Natural killer cell (primary cell): ENCODE measurements at regions not wholly inside any gene's neighbourhood (a gene's known extent, or its start where the extent isn't known, plus 50 kb on each side); places are given as distances from the start of the nearest gene placed in this dataset.

Experiments used
- ATAC-seq, 3 donors: fragments of 150-1000 bp in 2 of 3; fragments of 200-7000 bp in 1 of 3; cut with Tn5 transposase; 1 replicate in 1 of 3; 2 replicates in 2 of 3; pipeline ENCODE4 v1.10.0; 2021; ENCODE audit warnings: mild to moderate bottlenecking in 2 of 3, moderate library complexity in 2 of 3
- DNase-seq, 2 donors: peaks; one replicate each; pipeline versions ENCODE4 v3.0.0 to v3.0.0-alpha.2; 2013 to 2021; ENCODE audit warnings: mixed read lengths in 1 of 2
- H3K27ac ChIP-seq: one replicate; pipeline ENCODE4 v1.5.1; 2013; ENCODE audit warnings: mild to moderate bottlenecking, low read length
- H3K27me3 ChIP-seq: one replicate; pipeline ENCODE4 v1.6.1; 2013; ENCODE audit warnings: low read length; ENCODE audit not compliant: control insufficient read depth, insufficient read depth
- H3K36me3 ChIP-seq: one replicate; pipeline ENCODE4 v1.6.1; 2013; ENCODE audit warnings: low read length; ENCODE audit not compliant: control insufficient read depth, insufficient read depth
- H3K4me1 ChIP-seq: one replicate; pipeline ENCODE4 v1.6.1; 2013; ENCODE audit warnings: low read length; ENCODE audit not compliant: control insufficient read depth, insufficient read depth
- H3K4me3 ChIP-seq: one replicate; pipeline ENCODE4 v1.5.1; 2013; ENCODE audit warnings: low read length
- H3K9me3 ChIP-seq: one replicate; pipeline ENCODE4 v1.6.1; 2013; ENCODE audit warnings: low read length; ENCODE audit not compliant: control insufficient read depth, insufficient read depth
- H3K27ac Mint-ChIP-seq, 2 donors: one replicate each; pipeline ENCODE4 v1.8.0; 2022; ENCODE audit warnings: mild to moderate bottlenecking in 2 of 2, mixed read lengths in 2 of 2, moderate library complexity in 1 of 2
- H3K27me3 Mint-ChIP-seq, 2 donors: one replicate each; pipeline ENCODE4 v1.8.0; 2022; ENCODE audit warnings: low read depth in 2 of 2, mixed read lengths in 2 of 2
- H3K36me3 Mint-ChIP-seq: one replicate; pipeline ENCODE4 v1.8.0; 2022; ENCODE audit warnings: mixed read lengths
- H3K4me1 Mint-ChIP-seq, 2 donors: one replicate each; pipeline ENCODE4 v1.8.0; 2022; ENCODE audit warnings: mixed read lengths in 2 of 2
- H3K4me3 Mint-ChIP-seq: one replicate; pipeline ENCODE4 v1.8.0; 2022; ENCODE audit warnings: mild to moderate bottlenecking, moderate library complexity, mixed read lengths
- H3K9me3 Mint-ChIP-seq, 2 donors: one replicate each; pipeline ENCODE4 v1.8.0; 2022; ENCODE audit warnings: mixed read lengths in 2 of 2
- CTCF ChIP-seq: fragments of 200-600 bp; IDR thresholded peaks from one replicate; pipeline ENCODE4 v1.8.0; 2022; ENCODE audit warnings: antibody characterized with exemption
- WGBS: methylation state at CpG from one replicate; pipeline ENCODE4 v1.1.7; 2013; ENCODE audit warnings: missing lambda C conversion rate; ENCODE audit not compliant: insufficient coverage; 5-methylcytosine and 5-hydroxymethylcytosine counted together
- intact Hi-C: fragments of 100-400 bp; cut with micrococcal nuclease; formaldehyde crosslinking; loops from one replicate; pipeline ENCODE4 v1.14.2; 2022

DNA sequence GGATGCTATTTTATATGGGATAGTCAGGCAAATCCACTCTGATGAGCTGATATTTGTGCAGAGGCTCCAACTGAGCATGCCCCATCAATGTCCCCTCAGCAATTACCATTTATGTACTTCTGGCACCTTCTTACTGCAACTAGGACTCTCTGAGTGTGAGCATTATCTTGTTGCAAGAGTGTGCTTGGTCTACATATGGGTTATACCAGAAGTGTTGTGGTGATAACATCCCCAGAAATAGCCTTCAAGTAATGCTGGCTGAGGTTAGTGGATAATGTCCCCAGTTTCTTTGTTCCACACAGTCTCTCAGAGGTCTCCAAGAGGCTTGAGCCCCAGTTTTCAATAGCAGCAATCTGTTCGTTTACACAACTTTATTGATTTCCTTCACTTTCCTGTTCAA, 408.6 kb downstream of the JRKL start:
- Histone ChIP-seq H3K36me3 (no peaks in the 10 kb centered on the region), H3K4me3 (no peak overlapping the region), H3K27ac (no peak overlapping the region), H3K9me3 (peaks cover 3% of the 10 kb centered on the region), H3K27me3 (no peaks in the 10 kb centered on the region), H3K4me1 (no peaks in the 10 kb centered on the region)
- no peak for TF ChIP-seq CTCF
- no peaks in the 10 kb centered on the region for H3K4me1 Mint-ChIP-seq
- WGBS: 87% methylated on average over 1 of the region's 1 CpG
- no peak overlapping the region for H3K4me3 Mint-ChIP-seq
- no peaks in the 10 kb centered on the region for H3K27me3 Mint-ChIP-seq
- DNase-seq (no peak), ATAC-seq (no peak)
- H3K36me3 Mint-ChIP-seq: no peaks in the 10 kb centered on the region
- intact Hi-C loops: no loop called here
- H3K27ac Mint-ChIP-seq: no peak overlapping the region
- H3K9me3 Mint-ChIP-seq: peaks cover 9 to 17% of the 10 kb centered on the region in 2 donors

- Histone ChIP-seq H3K4me1 (no peaks in the 10 kb centered on the region), H3K4me3 (no peak overlapping the region), H3K36me3 (no peaks in the 10 kb centered on the region), H3K27me3 (no peaks in the 10 kb centered on the region), H3K9me3 (no peaks in the 10 kb centered on the region), H3K27ac (no peak overlapping the region)
- Mint-ChIP-seq H3K9me3 (peaks cover 7 to 15% of the 10 kb centered on the region in 2 donors), H3K36me3 (no peaks in the 10 kb centered on the region), H3K4me3 (no peak overlapping the region), H3K4me1 (no peaks in the 10 kb centered on the region), H3K27me3 (no peaks in the 10 kb centered on the region), H3K27ac (no peak overlapping the region)
- 64% methylated on average over 3 of the region's 3 CpGs for WGBS
- DNase-seq (no peak), ATAC-seq (no peak)
- intact Hi-C loops: no loop called here
- TF ChIP-seq CTCF: no peak
Measured at GRCh38 chr11:96815236-96815635, 425.4 kb downstream of the JRKL start.

GRCh38 chr11:96817482-96818399, 427.9 kb downstream of the JRKL start:
- TF ChIP-seq CTCF: no peak
- 97% methylated on average over 3 of the region's 3 CpGs for WGBS
- H3K4me1 Mint-ChIP-seq: no peaks in the 10 kb centered on the region
- H3K27me3 Mint-ChIP-seq: no peaks in the 10 kb centered on the region
- intact Hi-C loops: no loop called here
- no peaks in the 10 kb centered on the region for H3K4me1 ChIP-seq
- no peak overlapping the region for H3K4me3 Mint-ChIP-seq
- no peaks in the 10 kb centered on the region for H3K9me3 ChIP-seq
- no peak overlapping the region for H3K27ac Mint-ChIP-seq
- H3K9me3 Mint-ChIP-seq: peaks cover 8 to 13% of the 10 kb centered on the region in 2 donors
- no peaks in the 10 kb centered on the region for H3K36me3 Mint-ChIP-seq
- no peaks in the 10 kb centered on the region for H3K36me3 ChIP-seq
- H3K27ac ChIP-seq: no peak overlapping the region
- ATAC-seq (no peak), DNase-seq (no peak)
- no peak overlapping the region for H3K4me3 ChIP-seq
- H3K27me3 ChIP-seq: no peaks in the 10 kb centered on the region

DNA sequence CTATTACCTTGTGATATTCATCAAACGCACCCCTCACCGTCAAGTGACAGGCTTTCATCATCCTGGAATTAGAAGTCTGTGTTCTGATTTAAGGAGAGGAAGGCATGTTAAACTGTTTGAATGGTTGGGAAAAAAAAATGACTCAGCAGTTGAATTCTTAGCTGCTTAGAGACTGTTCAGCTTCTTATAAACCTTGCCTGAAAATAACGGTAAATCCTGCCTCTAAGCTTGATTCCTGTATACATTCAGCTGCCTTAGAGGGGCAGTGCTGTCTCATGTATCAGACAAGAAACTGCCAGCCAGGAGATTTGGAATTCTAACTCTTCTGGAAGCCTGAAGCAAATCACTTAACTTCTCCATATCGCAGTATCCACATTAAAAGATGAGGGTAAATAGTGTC, 437.4 kb downstream of the JRKL start:
- Mint-ChIP-seq H3K4me1 (no peaks in the 10 kb centered on the region), H3K36me3 (no peaks in the 10 kb centered on the region), H3K27me3 (no peaks in the 10 kb centered on the region), H3K27ac (no peak overlapping the region), H3K9me3 (peaks cover 14 to 23% of the 10 kb centered on the region in 2 donors), H3K4me3 (no peak overlapping the region)
- no peaks in the 10 kb centered on the region for H3K9me3 ChIP-seq
- no peak for DNase-seq
- ATAC-seq: no peak
- no peak for TF ChIP-seq CTCF
- H3K27me3 ChIP-seq: no peaks in the 10 kb centered on the region
- H3K4me1 ChIP-seq: no peaks in the 10 kb centered on the region
- H3K36me3 ChIP-seq: no peaks in the 10 kb centered on the region
- no peak overlapping the region for H3K27ac ChIP-seq
- intact Hi-C loops: no loop called here
- 87% methylated on average over 3 of the region's 4 CpGs for WGBS
- no peak overlapping the region for H3K4me3 ChIP-seq
